ENCODE measurements at regions not wholly inside any gene's neighbourhood (a gene's known extent, or its start where the extent isn't known, plus 50 kb on each side); places are given as distances from the start of the nearest gene placed in this dataset.
"Not testable (repeated sequence)": the region's sequence is repeated elsewhere in the genome, so short reads cannot be mapped to it uniquely, and the experiment has no call there.

DNA sequence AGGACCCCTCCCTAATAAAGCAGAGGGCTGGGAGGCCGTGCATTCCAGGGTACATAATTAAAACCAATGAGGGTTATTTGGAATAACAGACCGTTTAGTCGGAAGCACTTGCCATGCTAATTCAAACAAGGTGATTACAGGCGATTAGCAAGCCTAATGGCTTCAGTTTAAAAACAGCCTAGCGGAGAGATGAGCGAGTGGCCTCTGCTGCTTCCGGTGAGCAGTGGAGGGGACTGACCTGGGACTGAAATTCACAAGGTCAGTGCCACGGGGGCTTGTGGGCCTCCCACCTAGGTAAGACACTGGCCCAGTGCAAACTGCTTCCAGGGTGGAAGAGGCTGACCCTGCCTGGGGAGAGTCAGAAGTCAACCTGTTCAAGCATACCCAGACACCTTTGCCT lies 56.8 kb upstream of the ALX4 start:
- Mint-ChIP-seq H3K36me3 (ENCODE audit: unreplicated experiment) (no peaks in the 10 kb centered on the region), H3K4me3 (ENCODE audit: unreplicated experiment) (no peak overlapping the region), H3K4me1 (ENCODE audit: unreplicated experiment) (no peaks in the 10 kb centered on the region), H3K27ac (ENCODE audit: unreplicated experiment) (no peak overlapping the region), H3K9me3 (ENCODE audit: unreplicated experiment) (no peaks in the 10 kb centered on the region), H3K27me3 (ENCODE audit: unreplicated experiment) (peaks cover 39% of the 10 kb centered on the region)
- no peak for DNase-seq (ENCODE audit: extremely low spot score, unreplicated experiment)
- TF ChIP-seq, protein P1, sequence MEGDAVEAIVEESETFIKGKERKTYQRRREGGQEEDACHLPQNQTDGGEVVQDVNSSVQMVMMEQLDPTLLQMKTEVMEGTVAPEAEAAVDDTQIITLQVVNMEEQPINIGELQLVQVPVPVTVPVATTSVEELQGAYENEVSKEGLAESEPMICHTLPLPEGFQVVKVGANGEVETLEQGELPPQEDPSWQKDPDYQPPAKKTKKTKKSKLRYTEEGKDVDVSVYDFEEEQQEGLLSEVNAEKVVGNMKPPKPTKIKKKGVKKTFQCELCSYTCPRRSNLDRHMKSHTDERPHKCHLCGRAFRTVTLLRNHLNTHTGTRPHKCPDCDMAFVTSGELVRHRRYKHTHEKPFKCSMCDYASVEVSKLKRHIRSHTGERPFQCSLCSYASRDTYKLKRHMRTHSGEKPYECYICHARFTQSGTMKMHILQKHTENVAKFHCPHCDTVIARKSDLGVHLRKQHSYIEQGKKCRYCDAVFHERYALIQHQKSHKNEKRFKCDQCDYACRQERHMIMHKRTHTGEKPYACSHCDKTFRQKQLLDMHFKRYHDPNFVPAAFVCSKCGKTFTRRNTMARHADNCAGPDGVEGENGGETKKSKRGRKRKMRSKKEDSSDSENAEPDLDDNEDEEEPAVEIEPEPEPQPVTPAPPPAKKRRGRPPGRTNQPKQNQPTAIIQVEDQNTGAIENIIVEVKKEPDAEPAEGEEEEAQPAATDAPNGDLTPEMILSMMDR (IDR thresholded peaks at IDR 0.05) = no peak

DNA sequence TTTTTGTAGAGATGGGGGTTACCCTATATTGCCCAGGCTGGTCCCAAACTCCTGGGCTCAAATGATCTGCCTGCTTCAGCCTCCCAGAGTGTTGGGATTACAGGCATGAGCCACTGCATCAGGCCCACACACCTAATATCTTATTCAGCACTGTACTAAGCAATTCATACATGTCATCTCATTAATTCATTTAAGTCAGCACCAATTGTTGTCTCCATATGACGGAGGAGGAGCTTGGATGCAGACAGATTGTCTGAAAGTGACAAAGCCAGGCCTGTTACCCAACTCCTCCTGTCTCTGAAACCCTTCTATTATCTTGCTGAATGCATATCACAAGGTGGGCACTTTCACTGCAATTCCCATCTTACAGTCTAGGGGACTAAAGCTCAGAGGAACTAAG lies 57.5 kb upstream of the ALX4 start:
- H3K27ac Mint-ChIP-seq (ENCODE audit: unreplicated experiment) = no peak overlapping the region
- no peaks in the 10 kb centered on the region for H3K4me1 Mint-ChIP-seq (ENCODE audit: unreplicated experiment)
- no peak overlapping the region for H3K4me3 Mint-ChIP-seq (ENCODE audit: unreplicated experiment)
- H3K36me3 Mint-ChIP-seq (ENCODE audit: unreplicated experiment) = no peaks in the 10 kb centered on the region
- H3K27me3 Mint-ChIP-seq (ENCODE audit: unreplicated experiment) = peaks cover 32% of the 10 kb centered on the region
- TF ChIP-seq, protein P1 (IDR thresholded peaks at IDR 0.05) = no peak
- no peaks in the 10 kb centered on the region for H3K9me3 Mint-ChIP-seq (ENCODE audit: unreplicated experiment)
- DNase-seq (ENCODE audit: extremely low spot score, unreplicated experiment) = no peak

DNA sequence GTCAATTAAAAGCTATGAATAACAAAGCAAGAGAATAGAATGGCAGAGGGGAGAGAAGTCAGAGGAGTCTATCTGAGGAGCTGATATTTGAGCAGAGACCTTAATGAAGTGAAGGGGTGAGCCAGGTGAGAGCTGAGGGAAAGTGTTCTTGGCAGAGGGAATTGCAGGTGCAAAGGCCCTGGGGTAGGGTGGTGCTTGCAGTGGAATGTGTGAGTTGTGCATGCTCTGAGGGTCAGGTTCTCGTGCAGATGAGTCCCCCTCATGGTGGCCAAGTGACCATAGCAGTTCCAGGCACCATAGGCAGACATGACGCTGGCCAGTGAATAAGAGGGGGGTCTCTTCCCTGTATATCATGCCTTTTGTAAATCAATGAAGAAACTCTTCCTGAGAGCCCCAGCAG lies 58.9 kb upstream of the ALX4 start:
- no peak overlapping the region for H3K27ac Mint-ChIP-seq (ENCODE audit: unreplicated experiment)
- H3K4me3 Mint-ChIP-seq (ENCODE audit: unreplicated experiment) = no peak overlapping the region
- no peaks in the 10 kb centered on the region for H3K36me3 Mint-ChIP-seq (ENCODE audit: unreplicated experiment)
- DNase-seq (ENCODE audit: extremely low spot score, unreplicated experiment) = no peak
- TF ChIP-seq, protein P1 (IDR thresholded peaks at IDR 0.05) = no peak
- H3K4me1 Mint-ChIP-seq (ENCODE audit: unreplicated experiment) = no peaks in the 10 kb centered on the region
- peaks cover 25% of the 10 kb centered on the region for H3K27me3 Mint-ChIP-seq (ENCODE audit: unreplicated experiment)
- H3K9me3 Mint-ChIP-seq (ENCODE audit: unreplicated experiment) = no peaks in the 10 kb centered on the region

DNA sequence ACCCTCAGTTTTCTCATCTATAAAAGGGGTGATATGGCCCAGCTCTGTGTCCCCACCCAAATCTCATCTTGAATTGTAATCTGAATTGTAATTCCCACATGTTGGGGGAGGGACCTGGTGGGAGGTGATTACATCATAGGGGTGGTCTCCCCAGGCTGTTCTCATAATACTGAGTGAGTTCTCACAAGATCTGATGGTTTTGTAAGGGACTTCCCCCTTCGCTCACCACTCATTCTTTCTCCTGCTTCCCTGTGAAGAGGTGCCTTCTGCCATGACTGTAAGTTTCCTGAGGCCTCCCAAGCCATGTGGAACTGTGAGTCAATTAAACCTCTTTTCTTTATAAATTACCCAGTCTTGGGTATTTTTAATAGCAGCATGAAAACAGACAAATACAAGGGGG lies 61.1 kb upstream of the ALX4 start:
- not testable (repeated sequence) for H3K4me1 Mint-ChIP-seq (ENCODE audit: unreplicated experiment); H3K4me3 Mint-ChIP-seq (ENCODE audit: unreplicated experiment); DNase-seq (ENCODE audit: extremely low spot score, unreplicated experiment); H3K9me3 Mint-ChIP-seq (ENCODE audit: unreplicated experiment); H3K36me3 Mint-ChIP-seq (ENCODE audit: unreplicated experiment); H3K27ac Mint-ChIP-seq (ENCODE audit: unreplicated experiment)
- peaks cover 26% of the 10 kb centered on the region for H3K27me3 Mint-ChIP-seq (ENCODE audit: unreplicated experiment)

DNA sequence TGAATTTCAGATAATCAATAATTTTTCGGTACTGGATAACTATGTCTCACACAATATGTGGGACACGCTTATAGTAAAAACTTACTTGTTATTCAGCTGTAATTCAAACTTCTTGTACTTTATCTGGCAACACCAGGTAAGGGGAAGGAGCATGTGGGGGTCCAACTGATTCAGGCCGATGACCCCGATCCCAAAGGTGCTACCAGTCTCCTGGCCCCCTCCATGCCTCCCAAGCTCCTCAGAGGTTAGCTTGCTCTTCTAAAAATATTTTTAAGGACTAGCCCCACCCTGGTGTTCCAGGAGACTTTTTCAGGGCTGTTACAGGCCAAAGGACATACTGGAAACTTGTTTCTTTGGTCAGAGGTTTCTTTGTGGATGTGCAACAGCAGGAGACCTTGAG lies 61.8 kb upstream of the ALX4 start:
- no peak overlapping the region for H3K27ac Mint-ChIP-seq (ENCODE audit: unreplicated experiment)
- no peaks in the 10 kb centered on the region for H3K36me3 Mint-ChIP-seq (ENCODE audit: unreplicated experiment)
- H3K4me3 Mint-ChIP-seq (ENCODE audit: unreplicated experiment) = no peak overlapping the region
- no peak for DNase-seq (ENCODE audit: extremely low spot score, unreplicated experiment)
- peaks cover 19% of the 10 kb centered on the region for H3K27me3 Mint-ChIP-seq (ENCODE audit: unreplicated experiment)
- no peaks in the 10 kb centered on the region for H3K9me3 Mint-ChIP-seq (ENCODE audit: unreplicated experiment)
- TF ChIP-seq, protein P1 (IDR thresholded peaks at IDR 0.05) = no peak
- H3K4me1 Mint-ChIP-seq (ENCODE audit: unreplicated experiment) = no peaks in the 10 kb centered on the region

DNA sequence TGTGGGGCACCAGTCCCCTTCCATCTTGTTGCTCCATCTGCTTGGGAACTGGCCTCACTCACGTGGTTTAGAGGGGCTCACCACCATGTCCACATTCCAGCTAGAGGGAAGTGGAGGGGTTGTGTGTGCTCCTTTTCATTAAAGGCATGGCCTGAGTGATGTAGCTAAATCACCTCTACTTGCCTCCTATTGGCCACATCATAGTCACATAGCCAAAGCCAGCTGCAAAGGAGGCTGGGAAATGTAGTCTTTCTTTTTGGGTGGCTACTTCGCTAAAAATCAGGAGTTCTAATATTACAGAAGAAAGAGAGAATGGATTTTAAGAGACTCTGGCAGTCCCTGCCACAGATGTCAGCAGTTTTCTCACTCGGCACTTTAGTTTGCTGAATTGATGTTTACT lies 63.0 kb upstream of the ALX4 start:
- no peak for DNase-seq (ENCODE audit: extremely low spot score, unreplicated experiment)
- H3K27ac Mint-ChIP-seq (ENCODE audit: unreplicated experiment) = no peak overlapping the region
- TF ChIP-seq, protein P1 (IDR thresholded peaks at IDR 0.05) = no peak
- peaks cover 20% of the 10 kb centered on the region for H3K27me3 Mint-ChIP-seq (ENCODE audit: unreplicated experiment)
- no peak overlapping the region for H3K4me3 Mint-ChIP-seq (ENCODE audit: unreplicated experiment)
- no peaks in the 10 kb centered on the region for H3K36me3 Mint-ChIP-seq (ENCODE audit: unreplicated experiment)
- H3K9me3 Mint-ChIP-seq (ENCODE audit: unreplicated experiment) = no peaks in the 10 kb centered on the region
- H3K4me1 Mint-ChIP-seq (ENCODE audit: unreplicated experiment) = no peaks in the 10 kb centered on the region
